GM13976 (cell line): ENCODE measurements at regions not wholly inside any gene's neighbourhood (a gene's known extent, or its start where the extent isn't known, plus 50 kb on each side); places are given as distances from the start of the nearest gene placed in this dataset.

Experiments used
- DNase-seq: peaks from one replicate; pipeline ENCODE4 v3.0.0; 2012; ENCODE audit warnings: low spot score
- in situ Hi-C: fragments of 300-500 bp; cut with MboI; formaldehyde crosslinking; loops from one replicate; pipeline ENCODE4 v1.12.0; 2022; ENCODE audit warnings: low sequenced_read_pairs, mixed read lengths, inconsistent platforms; ENCODE audit not compliant: unreplicated experiment
- TF ChIP-seq, protein P1 (sequence below): IDR thresholded peaks from 2 replicates; pipeline ENCODE4 v1.5.1; 2012; ENCODE audit warnings: borderline replicate concordance, mild to moderate bottlenecking; ENCODE audit not compliant: insufficient read depth; ENCODE audit errors: extremely low read depth, missing control alignments, control extremely low read depth

GRCh38 chr3:82493858-82494257 lies 732.4 kb upstream of the GBE1 start:
- no peak for DNase-seq
- in situ Hi-C loops: no loop called here
- TF ChIP-seq, protein P1, sequence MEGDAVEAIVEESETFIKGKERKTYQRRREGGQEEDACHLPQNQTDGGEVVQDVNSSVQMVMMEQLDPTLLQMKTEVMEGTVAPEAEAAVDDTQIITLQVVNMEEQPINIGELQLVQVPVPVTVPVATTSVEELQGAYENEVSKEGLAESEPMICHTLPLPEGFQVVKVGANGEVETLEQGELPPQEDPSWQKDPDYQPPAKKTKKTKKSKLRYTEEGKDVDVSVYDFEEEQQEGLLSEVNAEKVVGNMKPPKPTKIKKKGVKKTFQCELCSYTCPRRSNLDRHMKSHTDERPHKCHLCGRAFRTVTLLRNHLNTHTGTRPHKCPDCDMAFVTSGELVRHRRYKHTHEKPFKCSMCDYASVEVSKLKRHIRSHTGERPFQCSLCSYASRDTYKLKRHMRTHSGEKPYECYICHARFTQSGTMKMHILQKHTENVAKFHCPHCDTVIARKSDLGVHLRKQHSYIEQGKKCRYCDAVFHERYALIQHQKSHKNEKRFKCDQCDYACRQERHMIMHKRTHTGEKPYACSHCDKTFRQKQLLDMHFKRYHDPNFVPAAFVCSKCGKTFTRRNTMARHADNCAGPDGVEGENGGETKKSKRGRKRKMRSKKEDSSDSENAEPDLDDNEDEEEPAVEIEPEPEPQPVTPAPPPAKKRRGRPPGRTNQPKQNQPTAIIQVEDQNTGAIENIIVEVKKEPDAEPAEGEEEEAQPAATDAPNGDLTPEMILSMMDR: no peak

- no peak for DNase-seq
- in situ Hi-C loops: no loop called here
- TF ChIP-seq, protein P1: no peak
Measured at GRCh38 chr3:82475306-82475705, 713.9 kb upstream of the GBE1 start.

DNA sequence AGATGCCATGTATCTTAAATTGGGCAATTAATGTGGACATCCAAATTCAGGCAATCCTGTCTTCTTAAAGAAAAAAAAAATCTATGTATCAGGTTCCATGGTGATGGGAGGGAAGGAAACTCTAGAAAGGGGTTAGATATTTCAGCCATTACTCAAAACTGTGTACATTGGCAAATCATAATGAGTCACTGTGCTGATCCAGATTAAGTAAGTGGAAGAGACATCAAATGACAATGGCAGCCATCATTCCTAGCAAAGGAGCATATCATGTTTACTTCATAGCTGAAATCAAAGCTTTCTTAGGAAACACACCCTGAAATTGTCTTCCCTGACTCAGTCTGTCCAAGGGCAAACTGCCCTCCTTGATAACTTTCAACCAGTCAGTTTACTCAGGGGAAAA lies 713.3 kb upstream of the GBE1 start:
- TF ChIP-seq, protein P1: no peak
- DNase-seq: no peak
- in situ Hi-C loops: no loop called here

DNA sequence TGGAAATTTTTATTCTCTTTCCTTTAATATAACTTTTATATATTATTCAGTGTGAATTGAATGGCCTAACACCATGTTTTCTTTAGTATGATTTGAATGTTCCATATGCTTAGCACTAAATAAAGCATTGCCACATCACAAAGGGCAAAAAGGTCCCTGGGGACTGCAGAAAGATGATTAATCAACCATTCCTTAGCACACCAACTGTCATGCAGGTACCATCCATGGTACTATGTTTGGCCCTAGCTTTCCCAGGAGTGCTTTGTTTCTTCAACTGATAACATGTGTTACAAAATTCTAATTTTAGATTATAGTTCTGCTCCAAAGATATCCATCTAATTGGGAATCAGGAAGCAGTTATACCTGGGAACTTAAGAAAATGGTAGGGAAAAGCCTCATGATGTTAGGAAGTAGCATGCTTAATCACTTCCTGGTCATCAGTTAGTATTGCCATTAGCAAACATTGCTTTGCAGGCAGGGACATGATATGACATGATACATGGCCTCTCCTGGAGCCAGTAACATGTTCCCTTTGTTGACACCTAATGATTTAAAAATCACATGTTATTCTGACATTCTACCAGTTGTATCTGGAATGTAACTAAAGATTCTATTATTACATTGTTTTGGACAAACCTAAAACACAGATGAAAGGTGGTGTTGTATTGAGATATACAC lies 712.6 kb upstream of the GBE1 start:
- in situ Hi-C loops: no loop called here
- DNase-seq: no peak

DNA sequence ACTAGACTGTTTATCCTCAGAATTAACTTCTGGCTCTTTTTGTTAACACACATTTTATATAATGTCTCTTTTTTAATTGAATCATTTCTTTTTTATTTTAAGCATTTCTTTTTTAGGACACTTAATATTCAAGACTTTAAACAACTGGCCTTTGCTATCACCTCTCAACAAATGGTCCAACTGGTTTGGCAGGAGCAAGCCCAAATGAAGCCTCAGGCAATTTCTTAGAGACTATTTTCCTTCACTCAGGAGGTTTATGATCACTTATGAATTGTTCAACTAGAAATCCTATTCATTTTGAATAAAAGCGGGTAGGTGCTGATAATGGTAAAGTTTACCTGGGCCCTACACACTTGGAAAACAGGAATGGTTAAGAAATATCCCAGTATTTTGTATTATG lies 705.6 kb upstream of the GBE1 start:
- TF ChIP-seq, protein P1: no peak
- in situ Hi-C loops: no loop called here
- no peak for DNase-seq

More for the DNA sequence above, 712.6 kb upstream of the GBE1 start:
- TF ChIP-seq, protein P1: no peak

GRCh38 chr3:82462977-82463376 lies 701.5 kb upstream of the GBE1 start:
- DNase-seq: no peak
- TF ChIP-seq, protein P1: no peak
- in situ Hi-C loops: no loop called here
